Endometrium (tissue), 2 donors: ENCODE measurements at regions not wholly inside any gene's neighbourhood (a gene's known extent, or its start where the extent isn't known, plus 50 kb on each side); places are given as distances from the start of the nearest gene placed in this dataset.

Source experiments
- FAIRE-seq: peaks from 2 replicates; lab custom pipeline; 2012; peaks lifted over from hg19 to GRCh38; lab: Jason Lieb, UNC
- donor health status: control.
- donor health status: control.

GRCh38 chr1:173422456-173422976 lies 54.6 kb upstream of the PRDX6 start:
- FAIRE-seq: no peak

- no peak for FAIRE-seq
Observed at GRCh38 chr1:173423291-173423690, 53.8 kb upstream of the PRDX6 start.

- no peak for FAIRE-seq
Observed at GRCh38 chr1:173424143-173424542, 53.0 kb upstream of the PRDX6 start.

DNA sequence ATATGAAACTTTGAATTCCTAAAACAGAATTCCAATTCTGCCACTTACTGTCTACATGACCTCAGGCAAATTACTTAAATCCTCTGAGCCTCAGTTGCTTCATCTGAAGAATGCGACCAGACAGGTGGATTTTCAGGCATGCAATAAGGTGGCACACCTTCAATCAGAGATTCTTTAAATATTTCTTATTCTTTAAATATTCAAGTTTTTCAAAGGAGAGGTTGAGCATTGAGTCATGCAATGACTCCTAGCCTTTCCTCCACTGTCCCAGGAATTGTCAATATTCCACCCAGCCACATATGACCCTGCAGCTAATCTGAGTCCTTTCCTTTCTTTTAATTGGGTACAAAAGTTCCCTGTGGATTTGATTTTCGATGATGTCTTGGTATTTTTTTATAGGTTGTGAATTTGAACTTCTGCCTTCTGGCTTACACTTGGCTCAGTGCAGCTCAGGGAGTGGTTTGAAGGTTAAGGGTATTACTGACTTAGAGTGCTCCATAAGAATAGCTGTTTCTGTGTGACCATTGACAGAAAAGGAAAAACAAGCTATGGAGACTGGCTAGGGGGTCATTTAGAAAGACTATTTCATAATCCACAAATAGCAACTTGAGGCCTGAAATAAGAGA lies 52.2 kb upstream of the PRDX6 start:
- no peak for FAIRE-seq

DNA sequence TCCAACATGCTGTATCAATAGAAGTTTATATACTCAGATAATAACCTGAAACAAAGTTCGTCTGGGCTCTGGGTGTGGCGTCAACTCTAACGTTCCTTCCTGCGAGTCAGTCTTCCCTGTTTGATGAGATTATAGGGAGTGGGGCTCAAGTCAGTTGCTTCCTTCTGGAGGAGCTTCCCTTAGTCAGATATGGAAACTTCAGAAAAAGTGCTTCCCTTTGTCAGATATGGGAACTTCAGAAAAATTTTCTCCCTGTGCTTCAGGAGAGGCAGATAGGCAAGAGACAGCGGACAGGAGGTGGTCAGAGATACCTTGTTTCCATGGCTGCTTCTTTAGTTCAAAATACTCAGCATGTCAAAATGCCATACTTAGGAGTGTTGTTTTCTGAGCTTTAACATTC lies 51.1 kb upstream of the PRDX6 start:
- FAIRE-seq: no peak

GRCh38 chr1:173427146-173428054 lies 49.7 kb upstream of the PRDX6 start:
- FAIRE-seq: no peak
